GM12878 (cell line): ENCODE measurements at regions not wholly inside any gene's neighbourhood (a gene's known extent, or its start where the extent isn't known, plus 50 kb on each side); places are given as distances from the start of the nearest gene placed in this dataset.

Source experiments
- BMI1 ChIP-seq: fragments of 450-650 bp; IDR thresholded peaks from 2 replicates; pipeline ENCODE4 v1.6.1; 2016; ENCODE audit warnings: mild to moderate bottlenecking, moderate library complexity, borderline replicate concordance
- EZH2 ChIP-seq: IDR thresholded peaks from 2 replicates; pipeline ENCODE4 v1.6.1; 2012; ENCODE audit warnings: low read depth, mild to moderate bottlenecking, control low read depth, inconsistent platforms, low read length, borderline replicate concordance; ENCODE audit not compliant: control insufficient read depth
- HCFC1 ChIP-seq: fragments of 150-350 bp; IDR thresholded peaks from 2 replicates; pipeline ENCODE4 v1.6.1; 2014; ENCODE audit warnings: low read length
- KLF5 ChIP-seq: fragments of 450-650 bp; IDR thresholded peaks from 2 replicates; pipeline ENCODE4 v1.6.1; 2014; ENCODE audit warnings: mild to moderate bottlenecking; ENCODE audit not compliant: partially characterized antibody
- SIN3A ChIP-seq: IDR thresholded peaks from 2 replicates; pipeline ENCODE4 v1.6.1; 2012; ENCODE audit warnings: low read depth, low read length, improper control_type of control experiment
- SP1 ChIP-seq: IDR thresholded peaks from one replicate; pipeline ENCODE4 v1.6.1; 2011; ENCODE audit warnings: low read depth, low read length
- SREBF1 ChIP-seq: IDR thresholded peaks from 2 replicates; pipeline ENCODE4 v1.6.1; 2012; ENCODE audit warnings: mild to moderate bottlenecking, low read length
- SUPT20H ChIP-seq: IDR thresholded peaks from 2 replicates; pipeline ENCODE4 v1.6.1; 2011; ENCODE audit warnings: low read depth, mild to moderate bottlenecking, low read length, moderate library complexity, borderline replicate concordance; ENCODE audit not compliant: control insufficient read depth
- ZNF217 ChIP-seq: fragments of 450-650 bp; IDR thresholded peaks from 2 replicates; pipeline ENCODE4 v1.6.1; 2017; ENCODE audit warnings: antibody characterized with exemption, mild to moderate bottlenecking
- ZNF622 ChIP-seq: fragments of 450-650 bp; IDR thresholded peaks from 2 replicates; pipeline ENCODE4 v1.6.1; 2017; ENCODE audit warnings: mild to moderate bottlenecking, inconsistent platforms
- TF ChIP-seq, protein P1 (sequence below): IDR thresholded peaks from 2 replicates; pipeline ENCODE4 v1.6.1; 2011; ENCODE audit warnings: low read depth, mild to moderate bottlenecking, low read length, moderate library complexity, borderline replicate concordance; ENCODE audit errors: extremely low read depth
- TF ChIP-seq, protein P2 (sequence below): fragments of 450-650 bp; IDR thresholded peaks from 2 replicates; pipeline ENCODE4 v1.6.1; 2014; ENCODE audit warnings: mild to moderate bottlenecking
- TF ChIP-seq, protein P3 (sequence below): IDR thresholded peaks from 2 replicates; pipeline ENCODE4 v1.6.1; 2012; ENCODE audit warnings: improper control_type of control experiment, low read depth, low read length; ENCODE audit not compliant: insufficient replicate concordance
- TF ChIP-seq, protein P4 (sequence below): fragments of 450-650 bp; IDR thresholded peaks from 2 replicates; pipeline ENCODE4 v1.6.1; 2017; ENCODE audit warnings: mild to moderate bottlenecking, moderate library complexity

DNA sequence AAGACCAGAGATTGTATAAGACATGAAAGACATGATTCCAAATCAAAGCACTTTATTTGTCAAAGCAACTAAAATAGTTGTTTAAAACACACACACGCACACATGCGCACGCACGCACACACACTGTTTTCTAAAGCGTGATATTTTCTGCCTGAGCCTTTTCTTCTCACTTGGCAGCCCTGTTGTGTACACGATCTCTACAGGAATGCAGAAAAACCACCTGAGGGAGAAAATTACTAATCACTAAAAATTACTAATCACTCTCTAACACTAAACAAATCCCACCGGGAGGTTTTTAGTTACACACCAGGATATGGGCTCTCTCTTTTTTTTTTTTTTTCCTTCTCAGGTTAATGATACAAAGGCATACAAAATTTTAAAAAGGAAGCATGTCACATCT lies 160.1 kb upstream of the ATP11B start (continued):
- TF ChIP-seq, protein P1, sequence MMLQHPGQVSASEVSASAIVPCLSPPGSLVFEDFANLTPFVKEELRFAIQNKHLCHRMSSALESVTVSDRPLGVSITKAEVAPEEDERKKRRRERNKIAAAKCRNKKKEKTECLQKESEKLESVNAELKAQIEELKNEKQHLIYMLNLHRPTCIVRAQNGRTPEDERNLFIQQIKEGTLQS = no peak
- TF ChIP-seq, protein P2, sequence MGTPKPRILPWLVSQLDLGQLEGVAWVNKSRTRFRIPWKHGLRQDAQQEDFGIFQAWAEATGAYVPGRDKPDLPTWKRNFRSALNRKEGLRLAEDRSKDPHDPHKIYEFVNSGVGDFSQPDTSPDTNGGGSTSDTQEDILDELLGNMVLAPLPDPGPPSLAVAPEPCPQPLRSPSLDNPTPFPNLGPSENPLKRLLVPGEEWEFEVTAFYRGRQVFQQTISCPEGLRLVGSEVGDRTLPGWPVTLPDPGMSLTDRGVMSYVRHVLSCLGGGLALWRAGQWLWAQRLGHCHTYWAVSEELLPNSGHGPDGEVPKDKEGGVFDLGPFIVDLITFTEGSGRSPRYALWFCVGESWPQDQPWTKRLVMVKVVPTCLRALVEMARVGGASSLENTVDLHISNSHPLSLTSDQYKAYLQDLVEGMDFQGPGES = no peak
- TF ChIP-seq SREBF1 (no peak), BMI1 (no peak), SIN3A (no peak), SP1 (no peak), SUPT20H (no peak), EZH2 (no peak), ZNF217 (no peak), ZNF622 (no peak), KLF5 (no peak), HCFC1 (no peak)
- TF ChIP-seq, protein P3, sequence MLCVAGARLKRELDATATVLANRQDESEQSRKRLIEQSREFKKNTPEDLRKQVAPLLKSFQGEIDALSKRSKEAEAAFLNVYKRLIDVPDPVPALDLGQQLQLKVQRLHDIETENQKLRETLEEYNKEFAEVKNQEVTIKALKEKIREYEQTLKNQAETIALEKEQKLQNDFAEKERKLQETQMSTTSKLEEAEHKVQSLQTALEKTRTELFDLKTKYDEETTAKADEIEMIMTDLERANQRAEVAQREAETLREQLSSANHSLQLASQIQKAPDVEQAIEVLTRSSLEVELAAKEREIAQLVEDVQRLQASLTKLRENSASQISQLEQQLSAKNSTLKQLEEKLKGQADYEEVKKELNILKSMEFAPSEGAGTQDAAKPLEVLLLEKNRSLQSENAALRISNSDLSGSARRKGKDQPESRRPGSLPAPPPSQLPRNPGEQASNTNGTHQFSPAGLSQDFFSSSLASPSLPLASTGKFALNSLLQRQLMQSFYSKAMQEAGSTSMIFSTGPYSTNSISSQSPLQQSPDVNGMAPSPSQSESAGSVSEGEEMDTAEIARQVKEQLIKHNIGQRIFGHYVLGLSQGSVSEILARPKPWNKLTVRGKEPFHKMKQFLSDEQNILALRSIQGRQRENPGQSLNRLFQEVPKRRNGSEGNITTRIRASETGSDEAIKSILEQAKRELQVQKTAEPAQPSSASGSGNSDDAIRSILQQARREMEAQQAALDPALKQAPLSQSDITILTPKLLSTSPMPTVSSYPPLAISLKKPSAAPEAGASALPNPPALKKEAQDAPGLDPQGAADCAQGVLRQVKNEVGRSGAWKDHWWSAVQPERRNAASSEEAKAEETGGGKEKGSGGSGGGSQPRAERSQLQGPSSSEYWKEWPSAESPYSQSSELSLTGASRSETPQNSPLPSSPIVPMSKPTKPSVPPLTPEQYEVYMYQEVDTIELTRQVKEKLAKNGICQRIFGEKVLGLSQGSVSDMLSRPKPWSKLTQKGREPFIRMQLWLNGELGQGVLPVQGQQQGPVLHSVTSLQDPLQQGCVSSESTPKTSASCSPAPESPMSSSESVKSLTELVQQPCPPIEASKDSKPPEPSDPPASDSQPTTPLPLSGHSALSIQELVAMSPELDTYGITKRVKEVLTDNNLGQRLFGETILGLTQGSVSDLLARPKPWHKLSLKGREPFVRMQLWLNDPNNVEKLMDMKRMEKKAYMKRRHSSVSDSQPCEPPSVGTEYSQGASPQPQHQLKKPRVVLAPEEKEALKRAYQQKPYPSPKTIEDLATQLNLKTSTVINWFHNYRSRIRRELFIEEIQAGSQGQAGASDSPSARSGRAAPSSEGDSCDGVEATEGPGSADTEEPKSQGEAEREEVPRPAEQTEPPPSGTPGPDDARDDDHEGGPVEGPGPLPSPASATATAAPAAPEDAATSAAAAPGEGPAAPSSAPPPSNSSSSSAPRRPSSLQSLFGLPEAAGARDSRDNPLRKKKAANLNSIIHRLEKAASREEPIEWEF = no peak
- TF ChIP-seq, protein P4, sequence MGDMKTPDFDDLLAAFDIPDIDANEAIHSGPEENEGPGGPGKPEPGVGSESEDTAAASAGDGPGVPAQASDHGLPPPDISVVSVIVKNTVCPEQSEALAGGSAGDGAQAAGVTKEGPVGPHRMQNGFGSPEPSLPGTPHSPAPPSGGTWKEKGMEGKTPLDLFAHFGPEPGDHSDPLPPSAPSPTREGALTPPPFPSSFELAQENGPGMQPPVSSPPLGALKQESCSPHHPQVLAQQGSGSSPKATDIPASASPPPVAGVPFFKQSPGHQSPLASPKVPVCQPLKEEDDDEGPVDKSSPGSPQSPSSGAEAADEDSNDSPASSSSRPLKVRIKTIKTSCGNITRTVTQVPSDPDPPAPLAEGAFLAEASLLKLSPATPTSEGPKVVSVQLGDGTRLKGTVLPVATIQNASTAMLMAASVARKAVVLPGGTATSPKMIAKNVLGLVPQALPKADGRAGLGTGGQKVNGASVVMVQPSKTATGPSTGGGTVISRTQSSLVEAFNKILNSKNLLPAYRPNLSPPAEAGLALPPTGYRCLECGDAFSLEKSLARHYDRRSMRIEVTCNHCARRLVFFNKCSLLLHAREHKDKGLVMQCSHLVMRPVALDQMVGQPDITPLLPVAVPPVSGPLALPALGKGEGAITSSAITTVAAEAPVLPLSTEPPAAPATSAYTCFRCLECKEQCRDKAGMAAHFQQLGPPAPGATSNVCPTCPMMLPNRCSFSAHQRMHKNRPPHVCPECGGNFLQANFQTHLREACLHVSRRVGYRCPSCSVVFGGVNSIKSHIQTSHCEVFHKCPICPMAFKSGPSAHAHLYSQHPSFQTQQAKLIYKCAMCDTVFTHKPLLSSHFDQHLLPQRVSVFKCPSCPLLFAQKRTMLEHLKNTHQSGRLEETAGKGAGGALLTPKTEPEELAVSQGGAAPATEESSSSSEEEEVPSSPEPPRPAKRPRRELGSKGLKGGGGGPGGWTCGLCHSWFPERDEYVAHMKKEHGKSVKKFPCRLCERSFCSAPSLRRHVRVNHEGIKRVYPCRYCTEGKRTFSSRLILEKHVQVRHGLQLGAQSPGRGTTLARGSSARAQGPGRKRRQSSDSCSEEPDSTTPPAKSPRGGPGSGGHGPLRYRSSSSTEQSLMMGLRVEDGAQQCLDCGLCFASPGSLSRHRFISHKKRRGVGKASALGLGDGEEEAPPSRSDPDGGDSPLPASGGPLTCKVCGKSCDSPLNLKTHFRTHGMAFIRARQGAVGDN = no peak
